ENCODE measurements at regions not wholly inside any gene's neighbourhood (a gene's known extent, or its start where the extent isn't known, plus 50 kb on each side); places are given as distances from the start of the nearest gene placed in this dataset.

DNA sequence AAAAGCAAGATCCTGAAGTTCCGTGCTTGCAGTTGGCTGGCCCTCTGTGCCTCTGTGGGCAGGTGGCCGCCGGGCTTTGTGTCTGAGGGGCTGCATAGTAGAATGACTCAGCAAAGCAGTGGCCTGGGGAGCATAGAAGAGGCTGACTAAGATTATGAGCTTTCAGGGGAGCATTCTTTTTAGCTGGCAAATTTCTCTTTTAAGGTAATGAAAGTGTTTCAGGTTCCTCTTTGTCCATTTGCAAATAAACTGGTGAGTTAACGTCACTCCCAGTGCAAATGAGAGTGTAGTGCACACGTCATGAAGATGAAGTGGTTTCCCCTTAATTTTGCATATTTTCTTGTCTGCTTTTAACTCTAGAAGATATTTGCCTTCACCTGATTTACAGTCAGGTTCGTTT lies 98.6 kb downstream of the BCL2L11 start:
- TF ChIP-seq POLR2A (IDR thresholded peaks at IDR 0.05; ENCODE audit: control extremely low read depth in 1 of 2, low read depth in 2 of 2, low read length in 2 of 2) (no peak), YY1 (IDR thresholded peaks at IDR 0.05; ENCODE audit: low read depth, low read length) (no peak), MAX (IDR thresholded peaks at IDR 0.05) (peak; percentile 46; the same call in 1 of the 2 replicates), CTCF (IDR thresholded peaks at IDR 0.05; ENCODE audit: control extremely low read depth in 1 of 3, insufficient read depth in 1 of 3, low read depth in 1 of 3, low read length in 3 of 3) (no peak), EP300 (IDR thresholded peaks at IDR 0.05; ENCODE audit: borderline replicate concordance in 1 of 2, low read depth in 2 of 2, low read length in 2 of 2) (no peak), SP2 (IDR thresholded peaks at IDR 0.05; ENCODE audit: low read length) (no peak)

Measured in H1 (cell line).